HG02610 (cell line): ENCODE measurements at regions not wholly inside any gene's neighbourhood (a gene's known extent, or its start where the extent isn't known, plus 50 kb on each side); places are given as distances from the start of the nearest gene placed in this dataset.
A peak's percentile ranks its signal among the peaks of the same experiment; 100 is the strongest.

ENCODE experiments used
- ATAC-seq: cut with Tn5 transposase; IDR thresholded peaks from one replicate; pipeline ENCODE4 v1.9.1; 2021; ENCODE audit warnings: mild to moderate bottlenecking, moderate library complexity; ENCODE audit not compliant: unreplicated experiment

GRCh38 chrX:30414144-30414543 lies 105.0 kb upstream of the NR0B1 start:
- ATAC-seq = peak; percentile 50

- no peak for ATAC-seq
Measured at GRCh38 chrX:30402366-30402765, 93.2 kb upstream of the NR0B1 start.

GRCh38 chrX:30388325-30388724 lies 79.1 kb upstream of the NR0B1 start:
- ATAC-seq = no peak

- peak; percentile 51 for ATAC-seq
Measured at GRCh38 chrX:30373951-30374350, 64.8 kb upstream of the NR0B1 start.

- ATAC-seq = peak; percentile 67
Measured at GRCh38 chrX:30373479-30373878, 64.3 kb upstream of the NR0B1 start.

- ATAC-seq = no peak
Measured at GRCh38 chrX:30364229-30364628, 55.0 kb upstream of the NR0B1 start.
